GM21825 (cell line): ENCODE measurements at regions not wholly inside any gene's neighbourhood (a gene's known extent, or its start where the extent isn't known, plus 50 kb on each side); places are given as distances from the start of the nearest gene placed in this dataset.
"Not testable (repeated sequence)": the region's sequence is repeated elsewhere in the genome, so short reads cannot be mapped to it uniquely, and the experiment has no call there.

Experiments used
- ATAC-seq: cut with Tn5 transposase; IDR thresholded peaks from one replicate; pipeline ENCODE4 v1.9.1; 2021; ENCODE audit warnings: mild to moderate bottlenecking, moderate library complexity; ENCODE audit not compliant: unreplicated experiment

GRCh38 chr3:105976196-105976595 lies 107.4 kb upstream of the CBLB start:
- no peak for ATAC-seq

DNA sequence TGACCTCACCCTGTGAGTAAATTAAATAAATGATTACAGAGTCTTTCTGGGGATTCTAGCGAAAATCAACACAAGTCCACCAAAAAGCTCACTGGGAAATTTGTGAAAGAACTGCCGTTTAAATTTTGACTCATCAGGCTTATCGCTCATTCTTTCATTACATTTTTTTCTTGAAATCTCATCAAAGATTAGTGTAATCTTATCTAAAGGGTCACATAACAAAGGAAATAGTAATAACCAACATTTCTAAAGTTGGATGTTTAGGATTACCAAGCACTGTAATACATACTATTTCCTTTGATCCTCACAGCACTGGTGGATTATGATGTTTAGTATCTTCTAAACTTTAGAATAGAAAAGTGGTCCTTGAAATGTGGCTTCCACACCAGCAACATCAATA lies 111.1 kb upstream of the CBLB start:
- ATAC-seq: no peak

DNA sequence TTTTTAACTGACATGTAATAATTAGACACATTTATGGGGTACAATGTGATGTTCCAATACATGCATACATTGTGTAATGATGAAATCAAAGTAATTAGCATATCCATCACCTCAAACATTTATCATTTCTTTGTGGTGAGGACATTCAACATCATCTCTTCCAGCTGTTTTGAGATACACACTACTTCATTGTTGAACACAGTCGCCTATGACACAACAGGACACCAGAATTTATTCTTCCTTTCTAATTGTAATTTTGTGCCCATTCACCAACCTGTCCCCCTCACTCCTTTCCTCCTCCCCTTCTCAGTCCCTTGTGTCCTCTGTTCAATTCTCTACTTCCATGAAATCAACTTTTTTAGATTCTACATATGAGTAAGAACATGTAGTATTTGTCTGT lies 113.4 kb upstream of the CBLB start:
- no peak for ATAC-seq

DNA sequence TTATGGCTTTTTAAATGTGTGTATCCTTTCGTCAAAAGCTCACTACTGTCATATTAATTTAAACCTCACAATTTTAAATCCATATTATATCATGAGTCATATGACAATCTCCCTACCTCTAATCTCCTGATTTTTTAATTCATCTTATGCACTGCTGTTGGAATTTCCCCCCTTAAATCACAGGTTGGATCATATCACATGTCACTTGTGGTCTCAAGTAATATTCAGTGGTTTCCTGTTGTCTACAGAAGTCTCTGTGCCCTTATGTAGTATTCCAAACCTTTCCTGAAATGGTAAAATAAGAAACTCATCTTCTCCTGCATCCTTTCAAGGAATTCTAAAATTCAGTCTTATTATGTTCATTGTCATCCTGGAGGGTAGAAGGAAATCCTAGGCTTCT lies 116.0 kb upstream of the CBLB start:
- no peak for ATAC-seq

DNA sequence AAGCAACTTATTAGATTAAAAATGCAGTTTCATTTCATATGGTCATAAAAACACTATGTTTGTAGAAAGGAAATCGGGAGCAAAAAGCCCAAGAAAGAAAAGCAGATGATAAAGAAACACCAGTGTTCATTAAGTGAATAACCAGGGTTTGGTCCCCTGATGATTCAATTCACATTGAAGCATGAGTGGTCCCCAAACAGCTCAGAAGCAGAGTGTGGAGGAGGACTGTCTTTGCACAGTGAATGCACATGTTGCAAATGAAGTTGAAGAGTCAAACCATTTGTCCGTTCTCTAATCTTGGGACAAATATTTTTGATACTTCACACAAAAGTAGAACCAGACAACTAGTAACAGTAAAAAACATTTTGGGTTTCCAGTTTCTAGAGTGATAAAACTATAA lies 117.5 kb upstream of the CBLB start:
- not testable (repeated sequence) for ATAC-seq

- ATAC-seq: no peak
Measured at GRCh38 chr3:105987809-105988208, 119.0 kb upstream of the CBLB start.

DNA sequence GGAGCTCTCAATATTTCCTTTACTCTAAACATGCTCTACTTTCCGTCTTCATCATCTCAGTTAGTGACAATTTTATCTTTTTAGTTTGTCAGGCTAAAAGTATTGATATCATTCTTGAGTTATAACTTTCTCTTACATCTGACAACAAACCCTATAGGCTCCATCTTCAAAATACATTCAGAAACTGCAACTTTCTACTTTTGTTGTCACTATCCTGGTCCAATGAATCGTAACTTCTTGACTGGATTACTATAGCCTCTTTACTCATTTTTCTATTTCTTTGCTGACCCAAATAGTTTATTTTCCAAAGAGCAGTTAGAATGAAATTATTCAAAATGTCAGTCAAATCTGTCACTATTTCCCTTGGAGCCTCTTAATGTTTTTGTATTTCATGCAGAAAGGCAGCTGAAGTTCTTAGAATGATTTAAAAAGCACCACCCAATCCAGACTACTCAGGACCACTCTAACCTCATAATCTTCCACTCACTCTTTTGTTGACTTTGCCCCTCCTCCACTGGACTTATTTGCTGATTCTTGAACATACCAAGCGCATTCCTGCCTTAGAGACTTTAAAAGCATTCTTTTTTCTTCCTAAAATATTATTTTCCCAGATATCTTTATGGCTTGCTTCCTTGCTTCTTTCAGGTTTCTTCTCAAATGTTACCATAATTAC lies 119.9 kb upstream of the CBLB start:
- no peak for ATAC-seq

DNA sequence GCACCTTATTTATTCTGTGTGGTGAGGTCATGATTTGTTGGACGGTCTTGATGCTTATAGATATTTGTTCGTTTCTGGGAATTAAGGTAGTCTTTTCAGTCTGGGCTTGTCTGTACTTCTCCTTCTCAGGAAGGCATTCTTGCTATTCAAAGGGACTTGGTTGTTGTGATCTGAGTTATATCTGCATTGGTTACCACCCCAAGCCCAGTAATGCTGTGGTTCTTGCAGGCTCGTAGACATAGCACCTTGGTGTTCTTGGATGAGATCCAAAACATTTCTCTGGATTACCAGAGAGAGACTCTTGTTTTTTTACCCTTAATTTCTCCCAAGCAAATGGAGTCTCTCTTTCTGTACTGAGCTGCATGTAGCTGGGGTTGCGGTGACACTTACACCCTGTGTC lies 128.0 kb upstream of the CBLB start:
- ATAC-seq: no peak

- ATAC-seq: no peak
Measured at GRCh38 chr3:105997466-105997799, 128.6 kb upstream of the CBLB start.

DNA sequence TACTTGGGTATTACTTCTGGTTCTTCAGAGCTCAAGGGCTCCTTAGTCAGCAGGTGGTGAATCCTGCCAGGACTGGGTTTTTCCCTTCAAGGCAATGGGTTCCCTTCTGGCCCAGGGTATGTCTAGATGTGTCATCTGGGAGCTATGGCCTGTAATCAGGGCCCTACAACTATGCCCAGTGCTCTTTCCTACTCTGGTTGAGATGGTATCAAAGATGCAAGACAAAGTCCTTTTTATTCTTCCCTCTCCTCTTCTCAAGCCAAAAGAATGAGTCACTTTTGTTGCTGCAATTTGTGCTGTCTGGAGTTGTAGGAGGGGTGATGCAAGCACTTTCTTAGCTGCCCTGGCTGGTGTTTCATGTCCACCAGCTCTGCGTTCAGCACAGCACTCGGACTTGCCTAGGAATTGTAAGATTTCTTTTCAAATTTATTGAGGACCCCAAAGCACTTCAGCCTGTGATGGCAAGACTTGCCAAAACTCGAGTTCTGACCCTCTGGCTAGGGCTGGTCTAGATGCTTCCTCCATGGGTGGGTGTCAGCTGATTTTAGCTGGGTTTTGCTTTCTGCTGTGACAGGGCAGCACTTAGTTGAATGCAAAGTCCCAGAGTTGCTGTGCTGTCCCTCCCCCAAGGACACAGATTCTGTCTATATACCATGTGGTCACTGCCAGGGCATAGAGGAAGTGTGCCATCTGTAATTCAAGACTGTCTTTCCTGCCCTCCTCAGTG lies 129.2 kb upstream of the CBLB start:
- ATAC-seq: no peak

DNA sequence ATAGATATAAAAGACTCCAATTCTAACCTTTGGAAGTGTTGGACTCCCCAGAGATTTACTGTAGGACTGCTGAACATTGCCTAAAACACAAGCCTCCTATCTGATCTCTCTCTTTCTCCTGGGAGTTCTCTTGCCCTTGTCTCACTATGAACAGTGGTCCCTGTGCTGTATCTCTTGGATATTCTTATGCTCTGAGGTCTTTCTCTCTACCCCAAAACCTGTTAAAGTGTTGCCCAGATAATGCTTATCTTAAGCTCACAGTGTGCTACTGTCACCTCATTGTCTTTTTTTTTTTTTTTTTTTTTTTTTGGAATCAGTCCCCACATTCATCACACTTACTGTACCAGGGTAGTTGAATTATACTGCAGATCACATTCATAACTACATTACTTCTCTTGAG lies 131.0 kb upstream of the CBLB start:
- no peak for ATAC-seq

DNA sequence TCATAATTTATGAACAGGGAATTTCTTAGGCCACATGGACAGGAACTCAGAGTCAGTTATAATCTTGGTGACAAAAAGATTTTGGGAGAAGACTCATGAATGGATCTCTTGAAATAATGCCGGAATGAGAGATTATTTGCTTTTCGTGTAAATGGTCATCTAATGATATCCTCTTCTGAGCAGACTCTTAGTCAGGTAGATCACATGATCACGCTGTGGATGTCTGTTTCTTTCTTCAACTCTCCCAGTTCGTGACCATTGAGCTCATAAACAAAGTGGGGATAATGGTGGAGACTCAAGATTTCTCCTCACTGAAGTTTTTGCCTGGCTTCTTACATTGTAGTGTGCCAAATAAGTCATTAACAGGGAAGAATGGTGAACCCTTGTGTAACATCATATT lies 133.1 kb upstream of the CBLB start:
- ATAC-seq: no peak

DNA sequence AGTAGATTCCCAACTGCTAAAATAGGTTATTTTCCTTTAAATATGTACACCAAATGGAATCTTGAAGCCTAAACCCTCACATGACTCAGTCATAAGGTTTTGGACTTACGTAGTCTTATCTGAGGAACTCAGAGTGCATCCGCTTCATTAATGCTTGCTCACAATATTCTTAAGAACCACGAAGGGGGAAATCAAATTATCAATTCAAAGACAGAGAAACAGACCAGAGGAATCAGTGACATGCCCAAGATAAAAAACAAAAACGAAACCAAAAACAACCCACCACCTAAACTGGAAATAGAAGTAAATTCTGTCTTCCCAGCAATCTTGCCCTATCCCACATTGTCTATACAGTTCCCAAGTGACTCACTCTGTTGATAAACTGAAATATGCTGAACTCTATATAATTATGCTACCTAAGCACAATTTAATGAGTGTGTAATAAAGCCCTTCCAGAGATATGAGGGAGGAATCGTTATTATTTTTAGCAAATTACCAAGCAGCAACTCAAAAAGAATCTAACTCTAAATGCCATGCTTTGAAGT lies 135.4 kb upstream of the CBLB start:
- no peak for ATAC-seq

- no peak for ATAC-seq
Measured at GRCh38 chr3:106004826-106005225, 136.0 kb upstream of the CBLB start.

GRCh38 chr3:106006001-106006400 lies 137.2 kb upstream of the CBLB start:
- no peak for ATAC-seq

DNA sequence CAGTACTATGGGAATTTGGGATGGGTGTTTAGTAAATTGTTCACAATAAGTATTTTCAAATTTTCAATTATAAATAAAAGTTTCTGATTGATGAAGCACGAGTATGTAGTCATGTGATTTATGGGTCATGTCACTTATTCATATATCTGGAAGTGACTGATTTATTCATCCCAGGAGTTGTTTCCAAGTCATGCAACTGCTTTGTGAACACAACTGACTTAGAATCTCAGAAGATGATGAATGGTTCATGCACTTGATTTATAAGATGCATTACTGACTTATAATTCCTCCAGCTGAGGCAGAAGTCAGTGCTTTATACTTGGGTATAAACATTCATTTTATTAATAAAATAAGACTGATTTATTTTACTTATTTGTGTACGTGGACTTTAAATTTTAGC lies 137.8 kb upstream of the CBLB start:
- ATAC-seq: no peak

- no peak for ATAC-seq
Measured at GRCh38 chr3:106007512-106007911, 138.7 kb upstream of the CBLB start.

DNA sequence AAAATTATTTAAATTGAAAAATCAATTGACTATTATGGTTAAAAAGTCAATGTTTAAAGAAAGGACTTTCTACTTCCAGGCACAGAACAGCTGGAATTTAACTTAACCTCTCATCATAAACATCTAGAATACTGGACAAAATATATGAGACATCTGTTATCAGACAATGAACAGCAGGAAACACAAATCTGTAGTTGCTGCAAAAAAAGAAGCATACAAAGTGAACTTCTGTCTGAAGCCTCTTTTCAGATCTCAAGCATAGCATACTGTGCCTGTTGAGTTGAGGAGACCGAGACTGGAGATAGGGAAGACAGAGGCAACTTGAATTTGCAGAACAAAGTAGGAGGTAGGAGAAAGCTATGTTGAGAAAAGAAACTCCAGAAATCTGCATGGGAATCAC lies 140.0 kb upstream of the CBLB start:
- ATAC-seq: no peak

GRCh38 chr3:106010829-106011228 lies 142.0 kb upstream of the CBLB start:
- no peak for ATAC-seq

- no peak for ATAC-seq
Measured at GRCh38 chr3:106013971-106014370, 145.2 kb upstream of the CBLB start.

GRCh38 chr3:106014518-106014917 lies 145.7 kb upstream of the CBLB start:
- no peak for ATAC-seq

DNA sequence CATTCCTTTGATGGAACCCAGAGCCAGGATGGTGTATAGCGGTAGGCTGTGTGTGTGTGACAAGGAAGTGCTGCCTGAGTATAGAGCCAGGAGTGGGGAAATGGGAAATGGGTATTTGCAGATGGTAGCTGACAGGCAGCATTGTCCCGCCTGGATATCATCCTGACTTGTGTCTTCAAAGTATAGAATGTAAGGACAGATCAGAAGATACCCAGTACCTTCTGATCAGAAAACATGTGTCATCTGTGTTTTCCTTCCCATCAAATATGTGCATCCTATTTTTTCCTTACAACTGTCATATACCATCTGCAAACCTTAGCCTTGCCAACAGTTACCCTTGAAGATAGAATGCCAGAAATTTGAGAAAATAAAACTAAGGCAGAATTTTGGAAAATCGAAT lies 146.2 kb upstream of the CBLB start:
- no peak for ATAC-seq

- ATAC-seq: no peak
Measured at GRCh38 chr3:106018102-106018501, 149.3 kb upstream of the CBLB start.
